ENCODE measurements at regions not wholly inside any gene's neighbourhood (a gene's known extent, or its start where the extent isn't known, plus 50 kb on each side); places are given as distances from the start of the nearest gene placed in this dataset.

- Histone ChIP-seq H3K4me1 (replicated peaks) (peaks cover 16% of the 10 kb centered on the region), H3K27ac (no peak overlapping the region), H3K4me3 (no peak overlapping the region), H3K27me3 (replicated peaks) (no peaks in the 10 kb centered on the region), H3K9me3 (replicated peaks) (no peaks in the 10 kb centered on the region), H3K36me3 (no peaks in the 10 kb centered on the region)
- no peak for DNase-seq (ENCODE audit: low read depth in 1 of 2, low spot score in 2 of 2)
Observed at GRCh38 chr4:123557857-123558536, 161.4 kb downstream of the SPRY1 start.

GRCh38 chr4:123558865-123559264 lies 162.3 kb downstream of the SPRY1 start:
- Histone ChIP-seq H3K27ac (no peak overlapping the region), H3K27me3 (replicated peaks) (no peaks in the 10 kb centered on the region), H3K4me3 (no peak overlapping the region), H3K36me3 (no peaks in the 10 kb centered on the region), H3K4me1 (replicated peaks) (peaks cover 16% of the 10 kb centered on the region), H3K9me3 (replicated peaks) (no peaks in the 10 kb centered on the region)
- DNase-seq (ENCODE audit: low read depth in 1 of 2, low spot score in 2 of 2), result no peak

GRCh38 chr4:123559955-123560871 lies 163.6 kb downstream of the SPRY1 start:
- no peak overlapping the region for H3K27ac ChIP-seq
- H3K36me3 ChIP-seq, result no peaks in the 10 kb centered on the region
- DNase-seq (ENCODE audit: low read depth in 1 of 2, low spot score in 2 of 2), result no peak
- H3K4me3 ChIP-seq, result no peak overlapping the region
- H3K4me1 ChIP-seq (replicated peaks), result peaks cover 11% of the 10 kb centered on the region
- H3K27me3 ChIP-seq (replicated peaks), result no peaks in the 10 kb centered on the region
- H3K9me3 ChIP-seq (replicated peaks), result no peaks in the 10 kb centered on the region

- Histone ChIP-seq H3K4me3 (no peak overlapping the region), H3K4me1 (replicated peaks) (no peaks in the 10 kb centered on the region), H3K36me3 (no peaks in the 10 kb centered on the region), H3K27me3 (replicated peaks) (no peaks in the 10 kb centered on the region), H3K27ac (no peak overlapping the region), H3K9me3 (replicated peaks) (no peaks in the 10 kb centered on the region; the same call in 1 of the 2 replicates)
- no peak for DNase-seq (ENCODE audit: low read depth in 1 of 2, low spot score in 2 of 2)
Observed at GRCh38 chr4:123561525-123561924, 164.9 kb downstream of the SPRY1 start.

- DNase-seq (ENCODE audit: low read depth in 1 of 2, low spot score in 2 of 2), result no peak
- H3K36me3 ChIP-seq, result no peaks in the 10 kb centered on the region
- H3K27me3 ChIP-seq (replicated peaks), result no peaks in the 10 kb centered on the region
- peaks cover 3% of the 10 kb centered on the region; the same call in 1 of the 2 replicates for H3K9me3 ChIP-seq (replicated peaks)
- no peak overlapping the region for H3K4me3 ChIP-seq
- H3K4me1 ChIP-seq (replicated peaks), result no peaks in the 10 kb centered on the region
- H3K27ac ChIP-seq, result no peak overlapping the region
Observed at GRCh38 chr4:123562994-123563750, 166.6 kb downstream of the SPRY1 start.

- DNase-seq (ENCODE audit: low read depth in 1 of 2, low spot score in 2 of 2), result peak; percentile 60
Observed at GRCh38 chr4:123564758-123565346, 168.3 kb downstream of the SPRY1 start.

GRCh38 chr4:123568936-123569335 lies 172.3 kb downstream of the SPRY1 start:
- H3K27ac ChIP-seq, result no peak overlapping the region
- H3K36me3 ChIP-seq, result no peaks in the 10 kb centered on the region
- no peaks in the 10 kb centered on the region for H3K4me1 ChIP-seq (replicated peaks)
- H3K9me3 ChIP-seq (replicated peaks), result peaks cover 3% of the 10 kb centered on the region; the same call in 1 of the 2 replicates
- no peaks in the 10 kb centered on the region for H3K27me3 ChIP-seq (replicated peaks)
- H3K4me3 ChIP-seq, result no peak overlapping the region
- DNase-seq (ENCODE audit: low read depth in 1 of 2, low spot score in 2 of 2), result no peak

More at GRCh38 chr4:123564758-123565346, 168.3 kb downstream of the SPRY1 start:
- H3K36me3 ChIP-seq, result no peaks in the 10 kb centered on the region
- no peaks in the 10 kb centered on the region for H3K4me1 ChIP-seq (replicated peaks)
- no peak overlapping the region for H3K27ac ChIP-seq
- H3K27me3 ChIP-seq (replicated peaks), result no peaks in the 10 kb centered on the region
- H3K4me3 ChIP-seq, result no peak overlapping the region
- peaks cover 3% of the 10 kb centered on the region; the same call in 1 of the 2 replicates for H3K9me3 ChIP-seq (replicated peaks)

- peaks cover 3% of the 10 kb centered on the region; the same call in 1 of the 2 replicates for H3K9me3 ChIP-seq (replicated peaks)
- no peak overlapping the region for H3K27ac ChIP-seq
- no peaks in the 10 kb centered on the region for H3K27me3 ChIP-seq (replicated peaks)
- no peak for DNase-seq (ENCODE audit: low read depth in 1 of 2, low spot score in 2 of 2)
- H3K36me3 ChIP-seq, result no peaks in the 10 kb centered on the region
- no peak overlapping the region for H3K4me3 ChIP-seq
- no peaks in the 10 kb centered on the region for H3K4me1 ChIP-seq (replicated peaks)
Observed at GRCh38 chr4:123569541-123569940, 172.9 kb downstream of the SPRY1 start.

- Histone ChIP-seq H3K27me3 (replicated peaks) (no peaks in the 10 kb centered on the region), H3K36me3 (no peaks in the 10 kb centered on the region), H3K9me3 (replicated peaks) (no peaks in the 10 kb centered on the region), H3K27ac (no peak overlapping the region), H3K4me1 (replicated peaks) (no peaks in the 10 kb centered on the region), H3K4me3 (no peak overlapping the region)
- no peak for DNase-seq (ENCODE audit: low read depth in 1 of 2, low spot score in 2 of 2)
Observed at GRCh38 chr4:123573866-123574508, 177.4 kb downstream of the SPRY1 start.

GRCh38 chr4:123575291-123575690 lies 178.7 kb downstream of the SPRY1 start:
- no peaks in the 10 kb centered on the region for H3K36me3 ChIP-seq
- no peak overlapping the region for H3K27ac ChIP-seq
- no peaks in the 10 kb centered on the region for H3K4me1 ChIP-seq (replicated peaks)
- DNase-seq (ENCODE audit: low read depth in 1 of 2, low spot score in 2 of 2), result no peak
- H3K4me3 ChIP-seq, result no peak overlapping the region
- H3K9me3 ChIP-seq (replicated peaks), result no peaks in the 10 kb centered on the region
- H3K27me3 ChIP-seq (replicated peaks), result no peaks in the 10 kb centered on the region

- H3K36me3 ChIP-seq, result no peaks in the 10 kb centered on the region
- no peak overlapping the region for H3K4me3 ChIP-seq
- no peaks in the 10 kb centered on the region for H3K27me3 ChIP-seq (replicated peaks)
- no peak overlapping the region for H3K27ac ChIP-seq
- no peak for DNase-seq (ENCODE audit: low read depth in 1 of 2, low spot score in 2 of 2)
- H3K4me1 ChIP-seq (replicated peaks), result no peaks in the 10 kb centered on the region
- peaks cover 7% of the 10 kb centered on the region; the same call in 1 of the 2 replicates for H3K9me3 ChIP-seq (replicated peaks)
Observed at GRCh38 chr4:123577225-123577906, 180.8 kb downstream of the SPRY1 start.

- H3K4me3 ChIP-seq, result no peak overlapping the region
- no peaks in the 10 kb centered on the region for H3K36me3 ChIP-seq
- peaks cover 7% of the 10 kb centered on the region; the same call in 1 of the 2 replicates for H3K9me3 ChIP-seq (replicated peaks)
- no peak for DNase-seq (ENCODE audit: low read depth in 1 of 2, low spot score in 2 of 2)
- no peaks in the 10 kb centered on the region for H3K27me3 ChIP-seq (replicated peaks)
- H3K27ac ChIP-seq, result no peak overlapping the region
- H3K4me1 ChIP-seq (replicated peaks), result no peaks in the 10 kb centered on the region
Observed at GRCh38 chr4:123578276-123579029, 181.9 kb downstream of the SPRY1 start.

Measured in SJSA1 (cell line).